Kidney capillary endothelial cell (primary cell): ENCODE measurements at regions not wholly inside any gene's neighbourhood (a gene's known extent, or its start where the extent isn't known, plus 50 kb on each side); places are given as distances from the start of the nearest gene placed in this dataset.
"Not testable (repeated sequence)": the region's sequence is repeated elsewhere in the genome, so short reads cannot be mapped to it uniquely, and the experiment has no call there.

ENCODE experiments used
- DNase-seq: peaks from one replicate; pipeline ENCODE4 v3.0.0-alpha.2; 2018; ENCODE audit warnings: low spot score

DNA sequence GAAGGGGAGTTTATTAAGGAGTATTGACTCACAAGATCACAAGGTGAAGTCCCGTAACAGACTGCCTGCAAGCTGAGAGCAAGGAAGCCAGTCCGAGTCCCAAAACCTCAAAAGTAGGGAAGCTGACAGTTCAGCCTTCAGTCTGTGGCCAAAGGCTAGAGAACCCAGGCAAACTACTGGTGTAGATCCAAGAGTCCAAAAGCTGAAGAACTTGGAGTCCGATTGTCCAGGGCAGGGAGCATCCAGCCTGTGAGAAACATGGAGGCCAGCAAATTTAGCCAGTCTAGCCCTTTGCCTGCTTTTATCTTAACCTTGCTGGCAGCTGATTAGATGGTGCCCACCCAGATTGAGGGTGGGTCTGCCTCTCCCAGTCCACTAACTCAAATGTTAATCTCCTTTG lies 621.9 kb upstream of the ITGA1 start:
- DNase-seq, result not testable (repeated sequence)

DNA sequence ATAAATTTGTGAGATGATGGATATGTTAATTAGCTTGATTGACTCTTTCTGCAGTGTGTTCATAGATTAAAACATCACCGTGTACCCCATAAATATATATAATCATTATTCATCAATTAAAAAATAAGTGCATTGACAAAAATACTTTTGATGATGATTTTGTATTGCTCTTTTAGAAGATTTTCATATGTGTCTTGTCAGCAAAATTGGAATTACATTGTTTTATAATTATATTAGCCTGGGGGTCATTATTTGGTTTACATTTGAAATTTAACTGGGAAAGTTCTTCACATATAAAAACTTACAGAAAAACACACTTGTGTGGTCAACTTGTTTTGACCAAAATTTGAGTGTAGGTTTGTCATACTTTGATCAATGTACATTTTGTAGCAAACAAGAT lies 614.6 kb upstream of the ITGA1 start:
- DNase-seq, result no peak

GRCh38 chr5:52177193-52177592 lies 610.5 kb upstream of the ITGA1 start:
- no peak for DNase-seq

DNA sequence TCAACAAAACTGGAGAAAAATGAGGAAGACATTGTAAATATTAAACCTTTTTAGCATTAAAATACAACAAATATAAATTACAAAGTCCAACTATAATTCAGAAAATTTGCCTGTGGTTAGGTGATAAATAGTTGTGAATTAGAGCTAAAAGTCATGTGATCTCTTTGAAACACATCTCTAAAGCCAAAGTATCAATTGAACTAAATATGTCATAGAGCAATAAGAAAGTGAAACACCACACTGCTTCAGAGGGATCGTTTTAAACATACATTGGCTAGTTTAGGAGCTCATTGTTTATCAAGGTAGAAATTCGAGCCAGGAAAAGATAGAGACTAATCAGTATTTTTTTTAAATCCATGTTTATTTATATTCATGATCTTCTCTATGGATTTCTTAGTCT lies 606.3 kb upstream of the ITGA1 start:
- DNase-seq, result no peak

DNA sequence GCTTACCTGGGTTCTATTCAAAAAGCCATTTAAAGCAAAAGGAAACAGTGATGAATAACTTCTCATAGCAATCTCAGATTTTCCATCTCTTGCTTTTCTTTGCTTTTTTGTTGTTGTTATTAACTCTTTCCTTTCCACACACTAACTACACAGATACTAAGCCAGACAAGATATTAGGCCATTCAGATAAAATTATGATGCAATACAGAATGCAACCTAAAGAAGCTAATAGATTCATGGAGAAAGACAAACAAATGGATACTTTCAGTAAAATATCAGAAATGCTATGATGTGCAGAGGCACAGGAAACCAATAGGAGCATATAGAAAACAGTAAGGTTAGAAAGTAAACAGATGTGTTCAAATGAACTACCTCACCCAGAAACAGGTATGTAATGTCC lies 597.0 kb upstream of the ITGA1 start:
- DNase-seq, result no peak

GRCh38 chr5:52199833-52200232 lies 587.9 kb upstream of the ITGA1 start:
- DNase-seq, result no peak

DNA sequence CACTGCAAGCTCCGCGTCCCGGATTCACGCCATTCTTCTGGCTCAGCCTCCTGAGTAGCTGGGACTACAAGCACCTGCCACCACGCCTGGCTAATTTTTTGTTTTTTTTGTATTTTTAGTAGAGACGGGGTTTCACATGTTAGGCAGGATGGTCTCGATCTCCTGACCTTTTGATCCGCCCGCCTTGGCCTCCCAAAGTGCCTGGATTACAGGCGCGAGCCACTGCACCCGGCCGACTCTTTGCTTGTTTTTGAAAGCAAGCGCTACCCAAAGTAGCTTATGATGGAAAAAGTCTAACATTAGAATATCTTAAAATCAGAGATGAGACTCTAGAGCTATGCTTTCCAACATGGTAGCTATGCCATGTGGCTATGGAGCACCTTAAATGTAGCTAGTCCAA lies 585.5 kb upstream of the ITGA1 start:
- no peak for DNase-seq

DNA sequence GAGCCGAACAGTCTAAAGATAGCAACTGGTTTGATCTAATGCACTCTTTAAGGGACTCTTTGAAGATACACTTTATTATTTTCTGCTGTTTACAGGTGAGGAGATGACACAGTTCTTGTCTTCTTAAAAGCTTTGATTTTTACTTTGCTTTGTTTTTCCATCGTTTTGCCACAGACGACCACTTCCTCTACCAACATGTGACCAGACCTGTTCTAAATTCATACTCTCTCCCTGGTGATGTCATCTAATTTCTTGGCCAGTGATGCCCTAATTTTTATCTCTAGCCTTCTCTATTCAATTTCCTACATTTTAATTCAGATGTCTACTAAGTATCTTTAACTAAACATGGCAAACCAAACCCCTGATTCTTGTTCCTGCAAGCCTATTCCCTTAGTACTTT lies 583.4 kb upstream of the ITGA1 start:
- DNase-seq, result no peak
